Coronary artery (tissue), 2 donors: ENCODE measurements at regions not wholly inside any gene's neighbourhood (a gene's known extent, or its start where the extent isn't known, plus 50 kb on each side); places are given as distances from the start of the nearest gene placed in this dataset.

Experiments
- DNase-seq: peaks from one replicate; pipeline ENCODE4 v3.0.0-alpha.2; 2017; ENCODE audit warnings: low spot score
- H3K27ac ChIP-seq, 2 donors: fragments of 200-600 bp; sonication (generic); one replicate each; pipeline ENCODE4 v1.5.1; 2016 to 2019
- H3K4me3 ChIP-seq: fragments of 200-600 bp; sonication (generic); 2 replicates; pipeline ENCODE4 v1.5.1; 2016; ENCODE audit warnings: mild to moderate bottlenecking, moderate library complexity
- CTCF ChIP-seq: fragments of 200-600 bp; sonication (generic); IDR thresholded peaks from one replicate; pipeline ENCODE4 v1.5.1; 2019; ENCODE audit warnings: antibody characterized with exemption

DNA sequence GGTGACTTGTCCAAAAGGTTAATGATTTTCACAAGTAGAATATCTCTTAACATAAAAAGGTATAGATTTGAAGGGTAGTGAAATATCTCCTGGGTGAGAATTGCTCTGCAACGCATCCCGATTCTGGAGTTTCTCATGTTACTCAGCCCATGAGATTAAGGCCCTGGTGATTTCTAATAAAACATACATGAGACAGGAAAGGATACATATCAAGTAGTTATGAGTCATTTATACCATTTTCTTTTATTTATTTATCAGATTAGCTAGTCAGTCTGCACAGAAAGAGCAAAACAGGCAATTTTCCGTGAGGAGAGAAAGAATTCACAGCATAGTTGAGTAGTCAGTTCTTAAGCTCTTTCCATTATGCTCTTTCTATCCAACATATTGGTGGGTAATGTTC, 535.6 kb upstream of the ATP2B1 start:
- no peak for TF ChIP-seq CTCF
- no peak overlapping the region for H3K27ac ChIP-seq
- no peak for DNase-seq
- H3K4me3 ChIP-seq = no peak overlapping the region

DNA sequence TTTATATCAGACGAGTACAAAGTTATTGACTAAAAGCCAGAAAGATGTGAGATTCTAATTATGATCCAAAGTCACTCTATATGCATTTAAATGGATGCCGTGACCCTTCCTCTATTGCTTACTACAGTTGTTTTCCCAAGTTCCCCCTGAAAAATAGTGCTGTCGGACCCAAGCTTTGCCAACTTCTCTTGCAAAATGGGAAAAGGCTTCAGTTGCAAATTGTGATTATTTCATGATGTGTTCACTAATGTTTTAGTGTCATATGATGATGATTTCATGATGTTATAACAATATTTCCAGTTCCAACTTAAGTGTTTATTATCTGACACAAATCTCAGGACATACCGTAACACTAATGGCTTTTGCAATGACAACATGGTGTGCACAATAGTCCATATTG, 534.6 kb upstream of the ATP2B1 start:
- no peak for TF ChIP-seq CTCF
- Histone ChIP-seq H3K27ac (no peak overlapping the region), H3K4me3 (no peak overlapping the region)
- DNase-seq = no peak

DNA sequence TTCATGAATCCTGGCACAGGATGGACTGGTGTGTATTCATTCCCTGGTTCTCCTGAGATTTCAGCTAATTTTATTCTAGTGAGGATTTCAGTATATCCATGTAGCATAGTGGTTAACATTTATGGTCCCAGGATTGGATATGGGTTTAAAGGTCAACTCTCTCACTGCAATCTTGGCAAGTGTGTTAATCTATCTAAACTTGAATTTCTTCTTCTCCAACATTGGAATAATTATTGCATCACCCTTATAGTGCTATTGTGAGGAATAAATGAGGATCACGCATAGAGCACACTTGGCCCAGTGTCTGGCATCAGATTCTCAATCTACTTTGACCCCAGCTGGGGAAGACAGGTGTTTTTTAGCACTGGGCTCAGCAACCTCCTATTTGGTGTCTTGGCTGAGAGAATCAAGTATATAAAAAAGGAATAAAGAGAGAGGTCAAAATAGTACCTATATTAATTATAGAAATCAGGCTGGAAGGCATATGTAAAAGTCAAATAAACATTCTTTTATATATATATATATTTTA, 531.2 kb upstream of the ATP2B1 start:
- DNase-seq = no peak
- Histone ChIP-seq H3K27ac (no peak overlapping the region), H3K4me3 (no peak overlapping the region)
- TF ChIP-seq CTCF = no peak

DNA sequence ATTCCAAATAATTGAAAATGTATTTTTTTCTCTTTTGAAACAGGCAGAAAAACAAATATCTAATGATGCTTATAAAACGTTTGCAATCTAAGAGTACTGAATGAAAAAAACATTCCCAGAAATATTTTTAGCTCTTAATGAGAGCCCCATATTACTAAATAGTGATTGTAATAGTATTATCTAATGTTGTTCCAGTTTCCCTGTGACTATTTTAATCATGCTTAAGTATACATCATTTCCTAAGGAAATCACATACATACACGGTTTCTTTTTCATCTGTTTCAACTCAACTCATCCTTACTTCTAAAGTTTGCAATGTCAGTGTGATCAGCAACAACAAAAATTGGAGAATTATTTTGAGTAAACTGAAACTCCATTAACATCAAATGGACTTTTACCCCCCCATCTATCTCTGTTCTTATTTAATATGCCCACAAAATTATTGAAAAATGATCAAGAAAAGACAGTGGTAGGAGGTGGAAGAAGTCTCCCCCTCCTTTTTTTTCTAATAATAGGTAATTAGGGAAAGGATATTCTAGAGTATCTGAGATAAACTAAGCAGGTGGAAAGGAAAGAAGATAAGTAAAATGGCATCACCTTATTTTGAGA, 530.1 kb upstream of the ATP2B1 start:
- TF ChIP-seq CTCF = no peak
- Histone ChIP-seq H3K27ac (no peak overlapping the region), H3K4me3 (no peak overlapping the region)
- no peak for DNase-seq

GRCh38 chr12:90237841-90238240, 529.2 kb upstream of the ATP2B1 start:
- Histone ChIP-seq H3K27ac (no peak overlapping the region), H3K4me3 (no peak overlapping the region)
- no peak for DNase-seq
- no peak for TF ChIP-seq CTCF

- no peak for TF ChIP-seq CTCF
- H3K27ac ChIP-seq = no peak overlapping the region
Observed at GRCh38 chr12:90235642-90236041, 527.0 kb upstream of the ATP2B1 start.

DNA sequence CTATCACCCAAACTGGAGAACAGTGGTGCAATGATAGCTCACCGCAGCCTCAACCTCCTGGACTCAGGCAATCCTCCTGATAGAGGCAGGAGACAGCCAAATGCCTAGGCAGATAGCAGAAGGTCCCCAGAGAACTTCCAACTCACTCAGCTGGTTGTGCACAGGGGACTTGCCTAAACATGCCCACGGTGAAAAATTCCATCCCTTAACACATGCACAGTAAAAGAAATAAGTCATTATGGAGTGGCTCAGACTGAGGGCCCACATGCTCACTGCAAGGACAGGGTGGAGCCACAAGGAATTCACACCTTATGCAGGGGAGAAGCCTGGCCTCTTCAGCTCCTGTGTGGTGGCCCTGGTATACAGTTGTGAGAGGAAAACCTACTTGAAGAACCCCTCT, 525.8 kb upstream of the ATP2B1 start:
- no peak overlapping the region for H3K27ac ChIP-seq
- H3K4me3 ChIP-seq = no peak overlapping the region
- no peak for TF ChIP-seq CTCF
- no peak for DNase-seq

More at GRCh38 chr12:90235642-90236041, 527.0 kb upstream of the ATP2B1 start:
- DNase-seq = no peak
- no peak overlapping the region for H3K4me3 ChIP-seq
